ENCODE measurements at regions not wholly inside any gene's neighbourhood (a gene's known extent, or its start where the extent isn't known, plus 50 kb on each side); places are given as distances from the start of the nearest gene placed in this dataset.

- TF ChIP-seq, protein P1, sequence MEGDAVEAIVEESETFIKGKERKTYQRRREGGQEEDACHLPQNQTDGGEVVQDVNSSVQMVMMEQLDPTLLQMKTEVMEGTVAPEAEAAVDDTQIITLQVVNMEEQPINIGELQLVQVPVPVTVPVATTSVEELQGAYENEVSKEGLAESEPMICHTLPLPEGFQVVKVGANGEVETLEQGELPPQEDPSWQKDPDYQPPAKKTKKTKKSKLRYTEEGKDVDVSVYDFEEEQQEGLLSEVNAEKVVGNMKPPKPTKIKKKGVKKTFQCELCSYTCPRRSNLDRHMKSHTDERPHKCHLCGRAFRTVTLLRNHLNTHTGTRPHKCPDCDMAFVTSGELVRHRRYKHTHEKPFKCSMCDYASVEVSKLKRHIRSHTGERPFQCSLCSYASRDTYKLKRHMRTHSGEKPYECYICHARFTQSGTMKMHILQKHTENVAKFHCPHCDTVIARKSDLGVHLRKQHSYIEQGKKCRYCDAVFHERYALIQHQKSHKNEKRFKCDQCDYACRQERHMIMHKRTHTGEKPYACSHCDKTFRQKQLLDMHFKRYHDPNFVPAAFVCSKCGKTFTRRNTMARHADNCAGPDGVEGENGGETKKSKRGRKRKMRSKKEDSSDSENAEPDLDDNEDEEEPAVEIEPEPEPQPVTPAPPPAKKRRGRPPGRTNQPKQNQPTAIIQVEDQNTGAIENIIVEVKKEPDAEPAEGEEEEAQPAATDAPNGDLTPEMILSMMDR (optimal IDR thresholded peaks at IDR 0.05 in 1 of 3, IDR thresholded peaks at IDR 0.05 in 1 of 3, conservative IDR thresholded peaks at IDR 0.05 in 1 of 3; ENCODE audit: extremely low read depth in 1 of 3, insufficient read depth in 2 of 3, low read length in 3 of 3), result no peak
- no peak for TF ChIP-seq EZH2 (IDR thresholded peaks at IDR 0.05; ENCODE audit: low read length)
Measured at GRCh38 chr9:30060976-30061375, 2323.5 kb upstream of the ACO1 start.

All from keratinocyte (primary cell).